Keratinocyte (primary cell): ENCODE measurements at regions not wholly inside any gene's neighbourhood (a gene's known extent, or its start where the extent isn't known, plus 50 kb on each side); places are given as distances from the start of the nearest gene placed in this dataset.

ENCODE experiments used
- DNase-seq: peaks from one replicate; pipeline ENCODE4 v3.0.0-alpha.2; 2011; ENCODE audit warnings: low read depth, missing footprints, low spot score
- FAIRE-seq: peaks from 2 replicates; lab custom pipeline; 2011; peaks lifted over from hg19 to GRCh38; lab: Jason Lieb, UNC
- H2AFZ ChIP-seq: 2 replicates; pipeline ENCODE4 v1.6.0; 2012; ENCODE audit warnings: low read length, control low read depth, inconsistent platforms; ENCODE audit not compliant: control insufficient read depth
- H3K27ac ChIP-seq: 2 replicates; pipeline ENCODE4 v1.5.1; 2011; ENCODE audit warnings: low read length; ENCODE audit not compliant: control insufficient read depth, insufficient read depth
- H3K27me3 ChIP-seq: 3 replicates; pipeline ENCODE4 v1.6.0; 2011; ENCODE audit warnings: low read length; ENCODE audit not compliant: control insufficient read depth, insufficient read depth; ENCODE audit errors: extremely low read depth
- H3K36me3 ChIP-seq, 2 experiments: 2 replicates in 1 of 2; 3 replicates in 1 of 2; pipeline ENCODE4 v1.5.1; 2011; ENCODE audit warnings: low read length in 2 of 2, mild to moderate bottlenecking in 1 of 2; ENCODE audit not compliant: control insufficient read depth in 2 of 2, insufficient read depth in 2 of 2; ENCODE audit errors: extremely low read depth in 1 of 2
- H3K4me1 ChIP-seq: 3 replicates; pipeline ENCODE4 v1.5.1; 2011; ENCODE audit warnings: low read length; ENCODE audit not compliant: control insufficient read depth, insufficient read depth; ENCODE audit errors: extremely low read depth
- H3K4me2 ChIP-seq: 3 replicates; pipeline ENCODE4 v1.6.0; 2011; ENCODE audit warnings: low read depth, low read length; ENCODE audit not compliant: control insufficient read depth, insufficient read depth; ENCODE audit errors: extremely low read depth
- H3K4me3 ChIP-seq, 3 experiments: fragments of 200-600 bp in 1 of 3; sonication (generic) in 1 of 3; 2 replicates in 2 of 3; 3 replicates in 1 of 3; pipeline ENCODE4 v1.5.1; 2011 to 2016; ENCODE audit warnings: low read length in 3 of 3, mild to moderate bottlenecking in 3 of 3, control low read depth in 2 of 3, inconsistent platforms in 1 of 3, low read depth in 1 of 3, mixed read lengths in 1 of 3, mixed run types in 1 of 3, moderate library complexity in 1 of 3; ENCODE audit not compliant: control insufficient read depth in 2 of 3, insufficient read depth in 2 of 3; ENCODE audit errors: extremely low read depth in 1 of 3
- H3K79me2 ChIP-seq: 2 replicates; pipeline ENCODE4 v1.6.0; 2012; ENCODE audit warnings: low read length; ENCODE audit not compliant: control insufficient read depth, insufficient read depth
- H3K9ac ChIP-seq: 3 replicates; pipeline ENCODE4 v1.6.0; 2011; ENCODE audit warnings: low read length; ENCODE audit not compliant: control insufficient read depth, insufficient read depth; ENCODE audit errors: extremely low read depth
- H3K9me1 ChIP-seq: 3 replicates; pipeline ENCODE4 v1.6.0; 2011; ENCODE audit warnings: low read length; ENCODE audit not compliant: control insufficient read depth, insufficient read depth; ENCODE audit errors: extremely low read depth
- H3K9me3 ChIP-seq: 2 replicates; pipeline ENCODE4 v1.5.1; 2012; ENCODE audit warnings: low read depth, low read length; ENCODE audit not compliant: control insufficient read depth
- H4K20me1 ChIP-seq: 3 replicates; pipeline ENCODE4 v1.6.0; 2011; ENCODE audit warnings: low read length; ENCODE audit not compliant: control insufficient read depth, insufficient read depth; ENCODE audit errors: extremely low read depth
- CTCF ChIP-seq, 3 experiments: IDR thresholded peaks in 1 of 3; conservative IDR thresholded peaks in 1 of 3; optimal IDR thresholded peaks in 1 of 3; 2 replicates in 2 of 3; 3 replicates in 1 of 3; pipeline versions ENCODE3 to v1.5.1; 2011; ENCODE audit warnings: low read length in 3 of 3, mild to moderate bottlenecking in 3 of 3, moderate library complexity in 2 of 3, control low read depth in 1 of 3, inconsistent platforms in 1 of 3; ENCODE audit not compliant: insufficient read depth in 2 of 3; ENCODE audit errors: extremely low read depth in 1 of 3
- EZH2 ChIP-seq: IDR thresholded peaks from one replicate; pipeline ENCODE4 v1.6.1; 2012; ENCODE audit warnings: inconsistent platforms, mild to moderate bottlenecking, low read length, moderate library complexity
- dilution Hi-C: fragments of 300-500 bp; cut with MboI; formaldehyde crosslinking; loops from one replicate; pipeline ENCODE4 v1.7.0; 2020; ENCODE audit warnings: low sequenced_read_pairs; ENCODE audit not compliant: extremely low pct_ligation_motif_present

- no peak overlapping the region for H3K27ac ChIP-seq
- dilution Hi-C loops = no loop called here
- no peaks in the 10 kb centered on the region for H4K20me1 ChIP-seq
- no peak overlapping the region for H3K9ac ChIP-seq
- H3K4me2 ChIP-seq = no peak overlapping the region
- no peaks in the 10 kb centered on the region for H3K79me2 ChIP-seq
- no peak overlapping the region for H3K4me3 ChIP-seq
- TF ChIP-seq CTCF (optimal IDR thresholded peaks at IDR 0.05 in 1 of 3, IDR thresholded peaks at IDR 0.05 in 1 of 3, conservative IDR thresholded peaks at IDR 0.05 in 1 of 3; ENCODE audit: extremely low read depth in 1 of 3, insufficient read depth in 2 of 3, low read length in 3 of 3) = no peak
- TF ChIP-seq EZH2 = no peak
- H3K4me1 ChIP-seq = no peaks in the 10 kb centered on the region
- no peaks in the 10 kb centered on the region for H3K27me3 ChIP-seq
- H3K36me3 ChIP-seq = no peaks in the 10 kb centered on the region
- no peak overlapping the region for H2AFZ ChIP-seq
- H3K9me1 ChIP-seq = no peaks in the 10 kb centered on the region
- DNase-seq (no peak), FAIRE-seq (no peak)
- H3K9me3 ChIP-seq = no peaks in the 10 kb centered on the region
Measured at GRCh38 chr5:85512896-85513295, 1104.8 kb upstream of the COX7C start.

DNA sequence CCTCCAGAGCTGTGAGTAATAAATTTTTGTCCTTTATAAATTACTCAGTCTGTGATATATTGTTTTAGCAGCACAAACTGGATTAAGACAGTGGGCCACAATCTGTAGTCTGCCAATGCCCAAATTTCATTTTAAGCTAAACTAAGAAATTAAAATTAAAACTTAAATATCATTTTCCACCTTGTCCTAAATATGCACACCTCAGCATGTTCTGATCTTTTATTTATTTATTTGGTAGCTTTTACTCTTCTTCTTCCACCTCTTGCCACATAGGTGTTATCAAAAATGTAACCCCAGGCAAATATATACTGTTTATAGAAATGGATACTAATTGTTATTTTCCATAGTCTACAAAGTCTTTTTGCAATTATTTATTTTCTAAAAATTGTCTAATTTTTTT lies 1102.2 kb upstream of the COX7C start:
- H3K9me3 ChIP-seq = no peaks in the 10 kb centered on the region

More for the DNA sequence above, 1102.2 kb upstream of the COX7C start:
- H3K4me3 ChIP-seq = no peak overlapping the region
- H3K79me2 ChIP-seq = no peaks in the 10 kb centered on the region
- FAIRE-seq = no peak
- TF ChIP-seq CTCF (optimal IDR thresholded peaks at IDR 0.05 in 1 of 3, IDR thresholded peaks at IDR 0.05 in 1 of 3, conservative IDR thresholded peaks at IDR 0.05 in 1 of 3; ENCODE audit: extremely low read depth in 1 of 3, insufficient read depth in 2 of 3, low read length in 3 of 3) = no peak
- TF ChIP-seq EZH2 = no peak
- H3K4me2 ChIP-seq = no peak overlapping the region
- H4K20me1 ChIP-seq = no peaks in the 10 kb centered on the region
- no peak for DNase-seq
- H2AFZ ChIP-seq = no peak overlapping the region
- no peak overlapping the region for H3K9ac ChIP-seq
- H3K4me1 ChIP-seq = no peaks in the 10 kb centered on the region
- H3K36me3 ChIP-seq = no peaks in the 10 kb centered on the region
- dilution Hi-C loops = no loop called here
- H3K27me3 ChIP-seq = no peaks in the 10 kb centered on the region
- H3K9me1 ChIP-seq = no peaks in the 10 kb centered on the region
- no peak overlapping the region for H3K27ac ChIP-seq
